HG02759 (cell line): ENCODE measurements at regions not wholly inside any gene's neighbourhood (a gene's known extent, or its start where the extent isn't known, plus 50 kb on each side); places are given as distances from the start of the nearest gene placed in this dataset.
"Not testable (repeated sequence)": the region's sequence is repeated elsewhere in the genome, so short reads cannot be mapped to it uniquely, and the experiment has no call there.

Experiments used
- ATAC-seq: cut with Tn5 transposase; IDR thresholded peaks from one replicate; pipeline ENCODE4 v1.9.1; 2021; ENCODE audit warnings: mild to moderate bottlenecking, moderate library complexity; ENCODE audit not compliant: unreplicated experiment

GRCh38 chr14:56026506-56026905, 91.7 kb upstream of the PELI2 start:
- no peak for ATAC-seq

- no peak for ATAC-seq
These were observed 90.8 kb upstream of the PELI2 start for GRCh38 chr14:56027421-56027820.

DNA sequence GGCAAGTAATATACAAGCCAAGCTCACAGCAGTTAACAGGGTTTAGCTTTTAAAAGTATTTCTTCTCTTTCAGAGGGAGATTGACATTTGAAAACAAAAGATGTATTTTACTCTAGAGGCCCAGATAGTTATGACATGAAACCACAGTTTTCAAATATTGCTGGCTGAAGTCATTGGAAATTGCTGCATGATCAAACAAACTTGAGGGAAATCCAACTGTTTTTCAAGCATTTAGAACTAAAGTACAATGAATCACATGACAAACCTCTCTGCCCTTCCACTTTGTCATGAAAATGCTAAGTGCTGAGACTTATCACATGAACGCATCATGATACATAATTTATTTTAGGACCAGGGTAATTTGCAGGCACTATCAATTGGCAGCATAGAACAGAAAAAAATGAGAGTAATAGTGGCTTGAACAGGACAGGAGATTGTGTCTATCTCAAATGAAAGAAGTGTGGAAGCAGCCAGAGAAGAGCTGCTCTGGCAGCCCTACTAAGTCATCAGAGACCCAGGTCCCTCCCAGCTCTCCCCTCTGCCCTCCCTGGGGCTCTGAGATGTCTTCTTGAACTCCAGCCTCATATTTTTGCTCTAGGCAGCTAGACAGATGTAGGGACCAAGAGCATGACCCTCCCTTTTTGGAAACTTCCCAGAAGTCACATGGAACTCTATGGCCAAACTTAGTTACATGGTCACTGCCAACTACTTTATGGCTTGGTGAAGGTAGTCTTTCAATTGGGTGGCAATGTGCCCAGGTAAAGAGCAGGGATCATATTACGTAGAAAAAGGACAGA, 90.1 kb upstream of the PELI2 start:
- ATAC-seq: no peak

DNA sequence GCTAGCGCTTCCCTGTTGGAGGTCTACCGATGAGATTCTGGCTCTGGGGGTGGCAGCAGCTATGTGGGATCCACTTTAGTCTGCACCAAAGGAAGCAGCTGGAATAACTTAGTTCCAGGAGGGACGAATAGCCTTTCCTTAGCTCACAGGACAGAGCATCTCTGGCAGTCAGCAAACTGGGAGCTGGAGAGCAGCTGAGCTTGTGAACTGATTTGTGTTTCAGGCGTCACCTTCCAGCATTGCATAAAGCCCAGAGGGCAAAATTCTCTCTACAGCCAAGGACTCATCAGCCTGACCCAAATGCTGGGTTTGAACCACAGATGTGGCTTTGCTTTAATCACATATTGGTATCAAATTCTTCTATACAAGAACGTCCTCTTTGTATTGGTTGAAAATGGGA, 81.9 kb upstream of the PELI2 start:
- no peak for ATAC-seq

GRCh38 chr14:56040121-56040520, 78.1 kb upstream of the PELI2 start:
- ATAC-seq: no peak

- no peak for ATAC-seq
These were observed 74.0 kb upstream of the PELI2 start for GRCh38 chr14:56044196-56044595.

- ATAC-seq: no peak
These were observed 71.7 kb upstream of the PELI2 start for GRCh38 chr14:56046546-56046945.

GRCh38 chr14:56046996-56047395, 71.2 kb upstream of the PELI2 start:
- no peak for ATAC-seq

DNA sequence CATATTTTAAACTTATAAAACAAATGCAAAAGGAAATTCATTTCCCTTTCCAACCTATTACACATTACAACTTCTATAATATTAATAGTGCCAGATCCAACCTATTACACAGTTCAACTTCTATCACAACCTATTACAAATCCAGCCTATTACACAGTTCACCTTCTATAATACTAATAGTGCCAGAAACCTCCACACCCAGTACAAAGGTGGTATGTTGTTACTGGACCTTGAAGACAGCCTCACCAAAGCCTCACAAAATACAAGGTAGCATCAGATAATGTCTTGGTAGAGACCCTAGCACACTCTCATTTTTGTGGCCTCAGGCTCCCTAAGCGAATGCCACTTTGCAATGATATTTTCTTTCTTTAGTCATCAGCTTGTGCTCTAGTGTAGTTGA, 68.7 kb upstream of the PELI2 start:
- no peak for ATAC-seq

- no peak for ATAC-seq
These were observed 62.7 kb upstream of the PELI2 start for GRCh38 chr14:56055511-56055910.

DNA sequence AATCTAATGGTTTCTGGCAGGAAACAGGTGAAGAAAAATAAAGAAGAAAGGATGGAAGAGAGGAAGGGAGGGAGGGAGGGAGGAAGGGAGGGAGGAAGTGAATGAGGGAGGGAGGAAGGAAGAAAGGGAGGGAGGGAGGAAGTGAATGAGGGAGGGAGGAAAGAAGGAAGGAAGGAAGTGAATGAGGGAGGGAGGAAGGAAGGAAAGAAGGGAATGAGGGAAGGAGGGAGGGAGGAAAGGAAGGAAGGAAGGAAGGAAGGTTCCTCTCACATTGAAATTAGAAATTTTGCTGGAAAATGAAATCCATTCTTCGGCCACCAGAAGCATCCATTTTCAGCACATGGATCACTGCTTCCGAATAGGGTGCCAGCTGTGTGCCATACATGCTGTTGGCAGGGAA, 62.2 kb upstream of the PELI2 start:
- ATAC-seq: no peak

DNA sequence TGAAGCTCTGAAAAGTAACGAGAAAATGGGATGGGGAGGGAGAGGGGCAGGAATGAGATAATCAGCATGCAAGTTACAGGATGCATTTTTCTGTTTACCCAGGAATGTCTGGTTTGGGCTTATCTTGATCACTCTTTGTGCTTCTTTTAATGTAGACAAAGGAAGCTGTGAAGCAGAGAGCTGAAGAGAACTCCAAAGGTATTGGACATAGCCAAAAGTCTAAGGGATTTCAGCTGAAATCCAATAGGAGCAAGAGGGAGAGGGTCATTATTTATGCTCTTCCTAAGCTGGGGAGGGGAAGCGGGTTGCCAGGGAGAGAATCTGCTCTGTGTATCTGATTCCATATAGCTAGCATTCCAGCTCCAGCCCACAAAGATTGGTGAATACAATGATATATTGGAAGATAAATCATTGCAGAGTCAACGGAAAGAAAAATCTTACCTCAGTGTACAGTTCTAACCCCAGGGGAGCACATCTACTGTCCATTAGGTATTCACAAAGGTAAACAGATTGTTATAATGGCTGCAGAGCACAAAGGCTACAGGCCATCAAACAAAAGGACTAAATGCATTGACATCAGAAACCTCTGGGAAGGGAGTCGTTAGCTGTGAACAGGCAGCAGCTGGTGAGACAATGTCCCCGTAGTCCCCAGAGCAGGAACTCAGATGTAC, 61.0 kb upstream of the PELI2 start:
- no peak for ATAC-seq

DNA sequence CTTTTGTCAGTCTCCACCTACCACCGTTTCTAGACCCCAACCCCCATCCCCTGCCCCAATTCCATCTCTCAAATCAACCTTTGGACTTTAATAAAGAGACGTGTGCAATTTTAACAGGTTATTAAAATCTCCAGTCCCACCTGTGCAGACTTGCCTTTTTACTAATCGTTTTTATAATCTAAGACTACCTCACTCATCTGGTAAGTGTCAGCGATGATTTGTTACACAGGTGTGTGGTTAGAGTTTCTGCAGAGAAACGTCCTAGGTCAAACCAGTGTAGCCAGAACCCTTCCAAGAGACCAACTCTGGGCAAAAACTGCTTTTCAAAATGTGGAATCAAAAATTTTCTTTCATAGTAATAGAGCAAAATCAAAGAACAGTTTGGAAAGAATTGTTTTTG, 60.4 kb upstream of the PELI2 start:
- ATAC-seq: no peak

- ATAC-seq: no peak
These were observed 59.2 kb upstream of the PELI2 start for GRCh38 chr14:56059054-56059453.

GRCh38 chr14:56061051-56061450, 57.2 kb upstream of the PELI2 start:
- no peak for ATAC-seq

- no peak for ATAC-seq
These were observed 55.1 kb upstream of the PELI2 start for GRCh38 chr14:56063131-56063530.

DNA sequence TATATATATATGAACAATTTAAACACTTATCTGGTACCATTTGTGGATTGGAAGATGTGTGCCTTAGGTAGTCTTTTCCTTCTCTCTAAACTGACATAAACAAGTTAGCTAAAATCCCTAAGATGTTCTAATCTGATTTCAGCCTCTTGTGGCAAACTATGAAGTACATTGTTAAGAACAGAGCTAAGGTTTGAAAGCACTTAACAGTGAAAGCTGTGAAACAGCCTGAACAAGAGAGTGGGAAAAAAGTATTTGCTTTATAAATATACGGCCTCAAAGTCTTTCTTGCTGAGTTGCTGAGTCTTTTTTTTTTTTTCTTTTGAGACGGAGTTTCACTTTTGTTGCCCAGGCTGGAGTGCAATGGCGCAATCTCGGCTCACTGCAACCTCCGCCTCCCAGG, 53.7 kb upstream of the PELI2 start:
- ATAC-seq: no peak

DNA sequence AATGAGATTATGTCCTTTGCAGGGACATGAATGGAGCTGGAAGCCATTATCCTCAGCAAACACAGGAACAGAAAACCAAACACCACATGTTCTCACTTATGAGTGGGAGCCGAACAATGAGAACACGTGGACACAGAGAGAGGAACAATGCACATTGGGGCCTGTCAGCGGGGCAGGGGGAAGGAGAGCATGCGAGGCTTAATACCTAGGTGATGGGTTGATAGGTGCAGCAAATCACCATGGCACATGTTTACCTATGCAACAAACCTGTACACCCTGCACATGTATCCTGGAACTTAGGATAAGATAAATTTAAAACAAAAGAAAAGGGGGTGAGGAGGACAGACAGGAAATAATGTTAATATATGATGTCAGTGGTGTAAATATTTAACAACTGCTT, 53.0 kb upstream of the PELI2 start:
- ATAC-seq: not testable (repeated sequence)

- ATAC-seq: no peak
These were observed 52.5 kb upstream of the PELI2 start for GRCh38 chr14:56065621-56066290.
